ENCODE measurements at regions not wholly inside any gene's neighbourhood (a gene's known extent, or its start where the extent isn't known, plus 50 kb on each side); places are given as distances from the start of the nearest gene placed in this dataset.
"Not testable (repeated sequence)": the region's sequence is repeated elsewhere in the genome, so short reads cannot be mapped to it uniquely, and the experiment has no call there.

- DNase-seq (ENCODE audit: low read depth in 2 of 2), result no peak
These were observed 217.5 kb upstream of the SEL1L start for GRCh38 chr14:81751198-81751597.

DNA sequence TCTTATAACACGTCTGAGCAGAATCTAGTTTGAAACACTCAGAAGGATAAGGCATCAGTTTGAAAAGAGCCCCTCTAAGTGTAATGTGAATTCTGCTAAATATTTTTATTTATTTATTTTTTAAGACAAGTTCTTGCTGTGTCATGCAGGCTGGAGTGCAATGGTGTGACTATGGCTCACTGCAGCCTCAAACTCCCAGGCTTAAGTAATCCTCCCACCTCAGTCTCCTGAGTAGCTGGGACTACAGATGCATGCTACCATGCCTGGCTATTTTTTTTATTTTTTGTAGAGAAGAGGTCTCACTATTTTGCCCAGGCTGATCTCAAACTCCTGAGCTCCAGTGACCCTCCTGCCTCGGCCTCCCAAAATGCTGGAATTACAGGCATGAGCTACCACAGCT, 225.9 kb upstream of the SEL1L start:
- no peak for DNase-seq (ENCODE audit: low read depth in 2 of 2)

GRCh38 chr14:81765651-81766275, 232.1 kb upstream of the SEL1L start:
- DNase-seq (ENCODE audit: low read depth in 2 of 2), result no peak

DNA sequence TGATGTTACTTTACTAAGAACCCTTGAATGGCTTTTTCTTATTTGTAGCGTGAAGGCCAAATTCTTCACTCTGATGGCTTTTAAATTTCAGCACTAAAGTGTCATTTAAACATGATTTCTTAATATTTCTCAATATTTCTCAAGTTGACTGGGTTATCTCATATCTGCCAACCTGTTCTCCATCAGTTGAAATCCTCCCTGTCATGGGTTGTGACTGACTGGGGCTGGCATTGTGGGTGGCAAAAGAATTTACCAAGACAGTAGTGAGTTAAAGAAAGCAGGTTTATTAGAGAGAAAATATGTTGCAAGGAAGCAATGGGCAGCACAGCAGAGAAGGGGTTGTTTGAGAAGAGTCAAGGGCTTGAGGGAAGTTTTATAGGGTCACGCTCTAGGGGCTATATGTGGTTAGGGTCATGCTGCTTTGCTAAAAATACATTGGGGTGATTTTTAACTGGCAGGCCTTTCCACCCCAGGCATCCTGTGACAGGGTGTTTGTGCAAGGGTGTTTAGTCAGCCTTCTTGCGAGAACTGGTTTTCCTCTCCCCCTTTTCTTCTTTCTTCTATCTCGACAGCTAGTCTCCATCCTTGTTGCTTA, 232.8 kb upstream of the SEL1L start:
- no peak for DNase-seq (ENCODE audit: low read depth in 2 of 2)

DNA sequence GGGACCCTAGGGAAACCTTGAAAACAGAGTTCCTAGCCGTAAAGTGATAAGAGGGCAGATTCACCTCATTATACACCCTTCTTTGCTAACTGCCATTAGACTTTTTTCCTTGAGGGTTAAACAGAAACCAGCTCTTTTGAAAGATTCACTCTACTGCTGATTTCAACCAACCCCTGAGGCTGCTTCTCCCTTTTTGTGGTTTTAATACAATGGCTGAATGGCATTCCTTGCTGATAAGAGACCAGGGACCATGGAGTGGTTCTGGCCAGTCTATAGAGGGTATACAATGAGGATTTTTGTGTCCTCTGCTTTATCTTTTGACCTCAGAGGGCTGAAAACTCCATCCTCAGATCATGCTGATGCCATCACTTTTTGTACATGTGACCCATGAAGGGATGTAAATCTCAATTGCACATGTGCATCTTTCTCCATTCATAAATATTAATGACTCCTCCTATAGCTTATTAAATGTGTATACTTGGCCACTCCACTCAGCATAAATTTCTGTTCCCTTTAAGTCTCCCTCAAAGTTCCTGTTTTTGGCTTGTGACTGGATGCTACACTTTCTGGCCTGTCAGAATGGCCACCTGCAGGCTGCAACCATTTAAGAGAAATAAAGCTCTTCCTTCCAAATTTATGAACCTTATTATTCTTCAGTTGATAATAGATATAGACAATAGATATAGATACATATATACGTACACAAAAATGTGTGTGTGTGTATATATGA, 233.8 kb upstream of the SEL1L start:
- DNase-seq (ENCODE audit: low read depth in 2 of 2), result no peak

DNA sequence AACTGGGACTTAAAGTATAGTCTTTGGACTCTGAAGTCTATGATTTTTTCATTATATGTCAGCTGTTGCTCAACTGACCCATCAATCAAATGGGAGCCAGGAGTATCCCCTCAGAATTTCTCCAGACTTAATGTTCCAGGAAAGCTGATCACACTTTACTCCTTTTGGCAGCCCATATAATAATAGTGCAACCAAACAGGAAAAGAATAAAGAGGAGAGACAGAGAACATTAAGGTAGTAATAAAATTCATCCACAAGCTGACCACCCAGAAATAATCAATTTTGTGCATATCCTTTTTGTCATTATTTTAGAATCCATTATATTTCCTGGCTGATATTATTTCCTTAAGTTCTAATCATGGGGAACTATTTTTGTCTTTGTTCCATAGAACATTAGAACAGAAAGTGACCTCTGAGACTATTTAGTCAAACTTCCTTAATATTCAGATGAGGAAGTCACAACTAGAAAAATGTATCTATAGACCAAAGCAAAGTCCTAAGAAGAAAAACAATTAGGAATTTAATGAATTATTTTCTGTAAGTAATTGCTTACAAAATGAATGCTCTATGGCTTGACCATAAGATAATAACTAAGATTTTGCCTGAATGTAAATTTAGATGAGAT, 238.1 kb upstream of the SEL1L start:
- no peak for DNase-seq (ENCODE audit: low read depth in 2 of 2)

GRCh38 chr14:81772381-81772780, 238.7 kb upstream of the SEL1L start:
- DNase-seq (ENCODE audit: low read depth in 2 of 2), result no peak

GRCh38 chr14:81776531-81776930, 242.9 kb upstream of the SEL1L start:
- no peak for DNase-seq (ENCODE audit: low read depth in 2 of 2)

DNA sequence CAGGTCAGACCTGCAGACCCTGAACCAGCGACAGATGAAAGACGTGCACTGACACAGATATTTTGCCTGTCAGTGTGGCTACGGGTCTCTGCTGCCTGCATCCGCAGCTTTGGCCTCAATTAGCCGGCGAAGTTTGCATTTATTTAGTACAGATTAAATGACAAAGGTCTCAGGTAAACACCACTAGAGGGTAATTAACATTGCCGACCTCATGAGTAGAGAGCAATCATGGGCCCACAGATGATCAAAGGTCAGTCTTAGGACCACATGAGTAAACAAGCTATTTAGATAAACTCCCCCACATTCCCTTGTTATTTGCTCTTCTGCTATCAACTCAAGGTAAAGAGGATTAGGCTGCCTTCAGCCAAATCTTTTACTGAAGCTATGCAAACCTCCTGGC, 248.1 kb upstream of the SEL1L start:
- DNase-seq (ENCODE audit: low read depth in 2 of 2), result not testable (repeated sequence)

DNA sequence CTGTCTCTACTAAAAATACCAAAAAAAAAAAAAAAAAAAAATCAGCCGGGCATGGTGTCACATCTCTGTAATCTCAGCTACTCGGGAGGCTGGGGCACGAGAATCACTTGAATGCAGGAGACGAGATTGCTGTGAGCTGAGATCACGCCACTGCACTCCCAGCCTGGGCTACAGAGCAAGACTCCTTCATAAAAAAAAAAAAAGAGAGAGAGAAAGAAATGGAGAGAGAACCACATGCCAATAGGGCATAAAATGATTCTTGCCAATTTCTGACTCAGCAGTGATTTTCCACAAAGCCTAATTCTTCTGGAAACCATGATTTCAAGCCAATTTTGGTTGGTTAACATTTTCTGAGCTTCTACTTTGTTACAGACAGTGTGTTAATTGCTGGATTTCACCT, 250.4 kb upstream of the SEL1L start:
- DNase-seq (ENCODE audit: low read depth in 2 of 2), result no peak

DNA sequence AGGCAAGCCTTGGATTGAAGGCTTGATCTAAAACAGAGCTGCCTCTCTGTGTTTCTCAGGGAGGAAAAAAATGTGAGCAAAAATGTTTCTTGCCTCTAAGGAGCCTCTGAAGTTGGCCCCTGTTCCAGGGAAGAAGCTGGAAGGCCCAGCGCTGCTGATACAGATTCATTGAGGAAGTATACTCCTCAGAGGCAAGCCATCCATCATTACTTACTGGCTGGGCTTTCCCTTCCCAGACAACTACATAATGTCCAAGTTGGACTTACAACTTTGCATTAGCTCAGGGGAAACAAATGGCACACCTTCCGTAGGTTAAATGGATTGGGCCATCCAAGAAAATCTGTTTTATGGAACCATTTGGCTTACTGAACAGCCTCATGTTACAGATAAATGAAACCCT, 263.7 kb upstream of the SEL1L start:
- no peak for DNase-seq (ENCODE audit: low read depth in 2 of 2)

DNA sequence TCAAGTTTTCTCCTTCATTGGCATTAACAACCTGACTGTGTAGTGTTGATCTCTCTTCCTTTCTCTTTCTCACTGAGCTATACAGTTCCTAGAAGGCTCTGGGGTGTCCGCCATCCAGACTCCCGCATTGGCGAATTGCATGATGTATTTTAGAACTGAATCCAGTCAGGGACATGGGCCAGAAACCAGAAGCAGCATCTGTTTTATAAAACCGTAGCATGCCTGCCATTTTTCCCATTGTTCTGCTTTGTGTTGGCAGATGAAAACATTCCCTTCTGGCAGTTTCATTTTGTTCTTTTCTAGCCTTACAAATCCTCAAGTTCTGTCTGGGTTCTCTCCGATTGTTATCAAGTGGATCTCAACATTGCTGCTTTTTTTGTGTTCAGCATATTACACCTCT, 268.3 kb upstream of the SEL1L start:
- no peak for DNase-seq (ENCODE audit: low read depth in 2 of 2)

- no peak for DNase-seq (ENCODE audit: low read depth in 2 of 2)
These were observed 268.7 kb upstream of the SEL1L start for GRCh38 chr14:81802341-81802740.

GRCh38 chr14:81805785-81806184, 272.1 kb upstream of the SEL1L start:
- no peak for DNase-seq (ENCODE audit: low read depth in 2 of 2)

DNA sequence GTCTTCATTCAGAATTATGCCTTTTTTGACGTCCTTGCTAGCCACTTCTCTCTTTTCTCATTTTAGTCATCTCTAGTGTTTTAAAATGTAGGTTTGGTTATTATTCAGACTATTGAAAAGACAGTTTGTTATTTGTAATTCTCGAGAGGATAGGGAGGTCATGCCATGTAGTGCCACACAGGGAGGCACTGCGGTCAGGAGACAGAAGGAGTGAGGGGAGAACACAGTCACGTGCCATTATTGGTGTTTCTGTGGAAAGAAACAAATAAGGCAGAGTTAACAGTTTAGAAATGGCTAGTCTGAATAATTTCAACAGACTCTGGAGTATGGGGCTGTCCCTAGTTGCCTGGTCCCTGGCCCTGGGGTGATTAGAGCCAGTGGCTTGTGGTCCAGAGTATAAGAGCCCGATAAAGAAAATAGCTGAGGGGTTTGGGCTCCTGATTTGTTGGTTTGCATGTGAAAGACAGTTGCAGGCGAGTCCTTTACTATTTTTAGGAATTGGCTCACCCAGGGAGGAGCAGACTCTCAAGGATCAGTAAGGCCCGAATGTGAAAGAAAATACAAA, 278.1 kb upstream of the SEL1L start:
- no peak for DNase-seq (ENCODE audit: low read depth in 2 of 2)

DNA sequence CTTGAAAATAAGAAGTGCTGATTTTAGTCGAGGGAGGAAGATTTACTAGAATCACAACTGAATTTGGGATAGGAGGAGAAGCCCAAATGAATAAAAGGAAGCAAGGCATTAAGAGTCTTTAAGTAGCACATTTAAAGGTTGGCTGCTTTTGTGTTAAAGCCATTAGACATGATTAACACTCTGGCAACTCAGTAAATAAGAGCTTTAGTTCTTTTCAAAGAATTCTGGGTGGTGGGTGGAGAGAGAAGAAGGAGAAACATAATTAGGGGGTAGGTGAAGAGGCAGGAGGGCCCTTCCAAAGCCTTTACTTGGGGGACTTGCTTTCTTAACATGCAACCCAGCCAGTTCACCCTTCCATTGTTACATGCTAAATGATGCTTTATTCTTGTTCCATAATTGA, 284.6 kb upstream of the SEL1L start:
- DNase-seq (ENCODE audit: low read depth in 2 of 2), result no peak

GRCh38 chr14:81819344-81819743, 285.7 kb upstream of the SEL1L start:
- no peak for DNase-seq (ENCODE audit: low read depth in 2 of 2)

GRCh38 chr14:81819910-81820309, 286.3 kb upstream of the SEL1L start:
- DNase-seq (ENCODE audit: low read depth in 2 of 2), result no peak

DNA sequence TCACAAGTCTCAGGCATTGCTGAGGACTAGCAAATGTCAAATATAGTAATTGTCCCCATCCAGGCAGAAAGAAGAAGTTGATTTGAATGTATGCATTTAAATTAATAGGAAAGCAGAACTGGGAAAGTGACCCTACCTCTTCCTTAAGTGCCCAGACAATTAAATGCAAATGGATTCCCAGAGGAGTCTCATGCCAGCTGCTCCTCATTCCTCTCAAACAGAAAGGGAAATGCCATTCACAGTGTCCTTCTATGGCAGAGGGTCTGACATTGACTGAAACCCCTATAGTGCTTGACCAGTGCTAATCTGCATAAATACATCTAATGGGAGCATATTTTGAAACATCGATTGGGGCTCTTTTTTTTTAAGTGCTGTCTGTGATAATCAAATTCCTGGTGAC, 292.4 kb upstream of the SEL1L start:
- DNase-seq (ENCODE audit: low read depth in 2 of 2), result no peak

GRCh38 chr14:81829447-81829846, 295.8 kb upstream of the SEL1L start:
- no peak for DNase-seq (ENCODE audit: low read depth in 2 of 2)

DNA sequence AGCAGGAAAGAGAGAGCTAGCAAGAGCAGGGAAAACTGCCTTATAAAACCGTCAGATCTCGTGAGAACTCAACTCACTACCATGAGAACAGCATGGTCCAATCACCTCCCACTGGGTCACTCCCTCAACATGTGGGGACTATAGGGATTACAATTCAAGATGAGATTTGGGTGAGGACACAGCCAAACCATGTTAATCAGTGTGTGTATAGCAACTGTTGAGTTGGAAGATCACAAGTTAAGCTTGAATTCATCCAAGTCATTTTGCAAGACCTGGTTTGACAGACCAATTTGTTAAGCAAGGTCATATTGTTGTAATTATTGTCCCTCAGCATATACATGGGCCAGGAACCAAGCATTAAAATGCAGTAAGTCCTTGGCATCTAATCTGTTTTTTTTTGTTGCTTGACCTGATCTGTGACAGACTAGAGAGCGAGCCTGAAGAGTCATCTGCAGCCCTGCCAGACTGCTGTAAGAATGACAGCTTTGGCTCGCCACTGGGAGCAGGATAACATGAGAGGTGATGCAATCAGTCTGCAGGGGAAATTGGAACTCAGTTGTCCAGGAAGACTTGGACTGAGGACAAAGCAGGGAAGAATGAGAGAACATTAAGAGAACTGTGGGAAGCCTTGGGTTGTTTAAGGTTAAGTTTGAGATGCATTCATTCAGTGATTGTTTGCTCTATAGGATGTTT, 297.6 kb upstream of the SEL1L start:
- no peak for DNase-seq (ENCODE audit: low read depth in 2 of 2)

GRCh38 chr14:81834308-81834707, 300.7 kb upstream of the SEL1L start:
- DNase-seq (ENCODE audit: low read depth in 2 of 2), result no peak

All from stimulated activated CD4-positive, alpha-beta T cell treated with anti-CD3 and anti-CD28 coated beads, Interleukin-12 subunit alpha, Interleukin-12 subunit beta, amount 100 ng/mL, for 24 hours (primary cell).